ENCODE measurements at regions not wholly inside any gene's neighbourhood (a gene's known extent, or its start where the extent isn't known, plus 50 kb on each side); places are given as distances from the start of the nearest gene placed in this dataset.
"Not testable (repeated sequence)": the region's sequence is repeated elsewhere in the genome, so short reads cannot be mapped to it uniquely, and the experiment has no call there.

GRCh38 chr2:123453046-123453700, 571.9 kb upstream of the CNTNAP5 start:
- H3K27ac ChIP-seq (ENCODE audit: low read depth, low read length) = no peak overlapping the region
- H3K27me3 Mint-ChIP-seq (ENCODE audit: insufficient read depth) = no peaks in the 10 kb centered on the region

GRCh38 chr2:123453772-123454171, 571.3 kb upstream of the CNTNAP5 start:
- no peak overlapping the region for H3K27ac Mint-ChIP-seq

More at GRCh38 chr2:123453046-123453700, 571.9 kb upstream of the CNTNAP5 start:
- TF ChIP-seq CTCF (conservative IDR thresholded peaks at IDR 0.05) = no peak
- Mint-ChIP-seq H3K4me3 (no peak overlapping the region), H3K9me3 (no peaks in the 10 kb centered on the region), H3K36me3 (ENCODE audit: low read depth) (no peaks in the 10 kb centered on the region), H3K27ac (no peak overlapping the region), H3K4me1 (no peaks in the 10 kb centered on the region)
- no peak for DNase-seq
- Histone ChIP-seq H3K4me1 (ENCODE audit: control insufficient read depth, insufficient read depth, low read length) (no peaks in the 10 kb centered on the region), H3K27me3 (ENCODE audit: control insufficient read depth, insufficient read depth, low read length, poor library complexity, severe bottlenecking) (no peaks in the 10 kb centered on the region), H3K4me3 (ENCODE audit: low read length) (no peak overlapping the region), H3K9ac (ENCODE audit: extremely low read depth, low read length, poor library complexity, severe bottlenecking) (no peak overlapping the region), H3K36me3 (ENCODE audit: control insufficient read depth, insufficient read depth, low read length) (no peaks in the 10 kb centered on the region), H3K9me3 (ENCODE audit: control insufficient read depth, low read length) (no peaks in the 10 kb centered on the region)
- 90 to 97% methylated on average over 2 to 4 of the region's 4 CpGs for WGBS, 2 experiments (ENCODE audit: insufficient coverage in 1 of 2, insufficient read length in 1 of 2)

GRCh38 chr2:123455234-123455633, 569.9 kb upstream of the CNTNAP5 start:
- H3K36me3 Mint-ChIP-seq (ENCODE audit: low read depth); H3K27me3 Mint-ChIP-seq (ENCODE audit: insufficient read depth); H3K4me1 Mint-ChIP-seq; H3K4me1 ChIP-seq (ENCODE audit: control insufficient read depth, insufficient read depth, low read length); H3K27ac Mint-ChIP-seq; H3K9me3 ChIP-seq (ENCODE audit: control insufficient read depth, low read length); H3K4me3 Mint-ChIP-seq; H3K9me3 Mint-ChIP-seq; H3K4me3 ChIP-seq (ENCODE audit: low read length); DNase-seq; H3K27ac ChIP-seq (ENCODE audit: low read depth, low read length); H3K27me3 ChIP-seq (ENCODE audit: control insufficient read depth, insufficient read depth, low read length, poor library complexity, severe bottlenecking); H3K36me3 ChIP-seq (ENCODE audit: control insufficient read depth, insufficient read depth, low read length); H3K9ac ChIP-seq (ENCODE audit: extremely low read depth, low read length, poor library complexity, severe bottlenecking): not testable (repeated sequence)
- 90 to 96% methylated on average over 7 to 8 of the region's 8 CpGs for WGBS, 2 experiments (ENCODE audit: insufficient coverage in 1 of 2, insufficient read length in 1 of 2)

More at GRCh38 chr2:123453772-123454171, 571.3 kb upstream of the CNTNAP5 start:
- Mint-ChIP-seq H3K4me1 (no peaks in the 10 kb centered on the region), H3K27me3 (ENCODE audit: insufficient read depth) (no peaks in the 10 kb centered on the region), H3K4me3 (no peak overlapping the region), H3K9me3 (no peaks in the 10 kb centered on the region), H3K36me3 (ENCODE audit: low read depth) (no peaks in the 10 kb centered on the region)
- Histone ChIP-seq H3K9me3 (ENCODE audit: control insufficient read depth, low read length) (no peaks in the 10 kb centered on the region), H3K36me3 (ENCODE audit: control insufficient read depth, insufficient read depth, low read length) (no peaks in the 10 kb centered on the region), H3K27me3 (ENCODE audit: control insufficient read depth, insufficient read depth, low read length, poor library complexity, severe bottlenecking) (no peaks in the 10 kb centered on the region), H3K4me1 (ENCODE audit: control insufficient read depth, insufficient read depth, low read length) (no peaks in the 10 kb centered on the region), H3K9ac (ENCODE audit: extremely low read depth, low read length, poor library complexity, severe bottlenecking) (no peak overlapping the region), H3K27ac (ENCODE audit: low read depth, low read length) (no peak overlapping the region), H3K4me3 (ENCODE audit: low read length) (no peak overlapping the region)
- TF ChIP-seq CTCF (conservative IDR thresholded peaks at IDR 0.05) = no peak
- 94 to 97% methylated on average over 3 of the region's 3 CpGs for whole genome bisulfite sequencing, 2 experiments (ENCODE audit: insufficient coverage in 1 of 2, insufficient read length in 1 of 2)
- DNase-seq = no peak

GRCh38 chr2:123456416-123456815, 568.7 kb upstream of the CNTNAP5 start:
- H3K36me3 ChIP-seq (ENCODE audit: control insufficient read depth, insufficient read depth, low read length) = no peaks in the 10 kb centered on the region

More at GRCh38 chr2:123456416-123456815, 568.7 kb upstream of the CNTNAP5 start:
- no peaks in the 10 kb centered on the region for H3K4me1 Mint-ChIP-seq
- H3K9me3 Mint-ChIP-seq = no peaks in the 10 kb centered on the region
- H3K27me3 Mint-ChIP-seq (ENCODE audit: insufficient read depth) = no peaks in the 10 kb centered on the region
- no peak for DNase-seq
- Histone ChIP-seq H3K27me3 (ENCODE audit: control insufficient read depth, insufficient read depth, low read length, poor library complexity, severe bottlenecking) (no peaks in the 10 kb centered on the region), H3K27ac (ENCODE audit: low read depth, low read length) (no peak overlapping the region), H3K4me1 (ENCODE audit: control insufficient read depth, insufficient read depth, low read length) (no peaks in the 10 kb centered on the region), H3K9ac (ENCODE audit: extremely low read depth, low read length, poor library complexity, severe bottlenecking) (no peak overlapping the region), H3K9me3 (ENCODE audit: control insufficient read depth, low read length) (no peaks in the 10 kb centered on the region), H3K4me3 (ENCODE audit: low read length) (no peak overlapping the region)
- H3K27ac Mint-ChIP-seq = no peak overlapping the region
- no peaks in the 10 kb centered on the region for H3K36me3 Mint-ChIP-seq (ENCODE audit: low read depth)
- 84 to 100% methylated on average over 2 of the region's 2 CpGs for WGBS, 2 experiments (ENCODE audit: insufficient coverage in 1 of 2, insufficient read length in 1 of 2)
- TF ChIP-seq CTCF (conservative IDR thresholded peaks at IDR 0.05) = no peak
- H3K4me3 Mint-ChIP-seq = no peak overlapping the region
